Kidney (tissue), 13 donors: ENCODE measurements at regions not wholly inside any gene's neighbourhood (a gene's known extent, or its start where the extent isn't known, plus 50 kb on each side); places are given as distances from the start of the nearest gene placed in this dataset.

Experiments
- DNase-seq, 5 donors: peaks; one replicate each; pipeline ENCODE4 v3.0.0-alpha.2; 2013 to 2020
- FAIRE-seq: peaks from 2 replicates; lab custom pipeline; 2012; peaks lifted over from hg19 to GRCh38; lab: Jason Lieb, UNC
- H3K27ac ChIP-seq, 2 donors: one replicate each; pipeline ENCODE4 v1.7.0; 2013; ENCODE audit warnings: low read depth in 2 of 2, low read length in 2 of 2, inconsistent platforms in 1 of 2
- H3K27me3 ChIP-seq: one replicate; pipeline ENCODE4 v1.7.1; 2013; ENCODE audit warnings: low read length, inconsistent platforms; ENCODE audit not compliant: control insufficient read depth, insufficient read depth
- H3K36me3 ChIP-seq, 3 donors: one replicate each; pipeline versions ENCODE4 v1.7.0 to v1.7.1; 2013; ENCODE audit warnings: low read length in 3 of 3, control low read depth in 1 of 3, inconsistent platforms in 1 of 3; ENCODE audit not compliant: insufficient read depth in 3 of 3, control insufficient read depth in 2 of 3
- H3K4me1 ChIP-seq, 3 donors: one replicate each; pipeline versions ENCODE4 v1.7.0 to v1.7.1; 2013; ENCODE audit warnings: low read length in 3 of 3, inconsistent platforms in 1 of 3, low read depth in 1 of 3; ENCODE audit not compliant: control insufficient read depth in 2 of 3, insufficient read depth in 2 of 3
- H3K4me3 ChIP-seq, 3 donors: one replicate each; pipeline versions ENCODE4 v1.7.0 to v1.8.1; 2013; ENCODE audit warnings: low read length in 3 of 3, control low read depth in 1 of 3, inconsistent platforms in 1 of 3
- H3K9ac ChIP-seq, 3 donors: one replicate each; pipeline versions ENCODE4 v1.7.0 to v1.7.1; 2013; ENCODE audit warnings: low read length in 3 of 3, control low read depth in 1 of 3, inconsistent platforms in 1 of 3
- H3K9me3 ChIP-seq, 3 donors: one replicate each; pipeline versions ENCODE4 v1.7.0 to v1.7.1; 2013; ENCODE audit warnings: low read length in 3 of 3, control low read depth in 1 of 3, inconsistent platforms in 1 of 3; ENCODE audit not compliant: control insufficient read depth in 2 of 3, insufficient read depth in 1 of 3
- CTCF ChIP-seq: IDR thresholded peaks from 3 replicates; pipeline ENCODE4 v1.5.1; 2012; ENCODE audit warnings: mild to moderate bottlenecking, moderate library complexity, borderline replicate concordance; ENCODE audit not compliant: insufficient read depth; ENCODE audit errors: extremely low read depth
- intact Hi-C: fragments of 100-400 bp; cut with DNase I; formaldehyde crosslinking; loops from one replicate; pipeline ENCODE4 v1.11.1; 2022
- donor health status: control.
- donor health status: control.
- donor health status: control.
- donor health status: control.
- donor health status: control.
- donor health status: DM: yes; HTN: yes; CAD: no.
- donor health status: Normal renal cell carcinoma (clear cell type).

DNA sequence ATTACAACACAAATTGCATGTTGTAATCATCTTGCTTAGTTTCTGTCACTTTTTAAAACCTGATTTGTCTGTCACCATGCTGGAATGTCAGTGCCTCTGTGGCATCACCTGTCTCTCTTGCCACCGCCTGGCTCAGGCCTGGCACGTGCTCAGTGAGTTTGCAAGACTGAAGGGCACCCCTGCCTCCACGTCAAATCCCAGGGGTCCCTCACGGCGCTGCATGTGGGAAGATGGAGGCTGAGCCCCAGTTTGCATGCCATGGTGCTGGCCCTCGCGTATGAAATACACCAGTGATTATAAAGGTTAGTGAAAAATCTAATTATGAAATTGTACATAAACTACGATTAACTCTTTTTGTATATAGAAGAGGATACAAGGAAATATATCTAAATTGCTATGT is 51.9 kb upstream of the VIPR2 start:
- no peaks in the 10 kb centered on the region for H3K9me3 ChIP-seq
- intact Hi-C loops = no loop called here
- no peak for TF ChIP-seq CTCF
- DNase-seq (no peak), FAIRE-seq (no peak)
- no peak overlapping the region for H3K4me3 ChIP-seq
- H3K9ac ChIP-seq = no peak overlapping the region
- H3K4me1 ChIP-seq = peaks cover 0 to 9% (median 0%) of the 10 kb centered on the region in 3 donors
- H3K27ac ChIP-seq = no peak overlapping the region
- no peaks in the 10 kb centered on the region for H3K36me3 ChIP-seq
- H3K27me3 ChIP-seq = no peaks in the 10 kb centered on the region

DNA sequence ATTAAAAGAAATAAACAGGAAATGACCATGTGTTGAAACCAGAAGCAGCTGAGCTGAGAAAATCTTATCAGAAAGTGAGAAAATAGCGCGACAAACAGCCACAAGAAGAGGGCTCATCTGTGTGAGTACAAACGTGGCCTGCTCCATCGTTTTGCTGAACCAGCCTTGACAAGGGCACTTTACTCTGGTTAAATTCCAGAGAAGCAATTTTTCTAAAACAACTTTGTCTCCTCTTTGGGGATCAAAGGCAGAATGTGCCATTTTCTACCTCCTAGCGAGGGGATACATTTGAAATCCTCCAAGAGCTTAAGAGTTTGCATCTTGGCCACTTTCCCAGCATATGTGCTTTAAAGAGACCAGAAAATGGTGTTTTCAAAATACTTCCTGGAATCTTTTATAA is 51.3 kb upstream of the VIPR2 start:
- H3K9ac ChIP-seq = no peak overlapping the region
- TF ChIP-seq CTCF = no peak
- peaks cover 0 to 9% (median 0%) of the 10 kb centered on the region in 3 donors for H3K4me1 ChIP-seq
- FAIRE-seq = no peak
- intact Hi-C loops = no loop called here
- H3K36me3 ChIP-seq = no peaks in the 10 kb centered on the region
- no peak overlapping the region for H3K27ac ChIP-seq
- no peak overlapping the region for H3K4me3 ChIP-seq
- no peaks in the 10 kb centered on the region for H3K27me3 ChIP-seq
- DNase-seq = peak in 2 of 5 donors; percentile 30 to 73
- H3K9me3 ChIP-seq = no peaks in the 10 kb centered on the region
